ENCODE measurements at regions not wholly inside any gene's neighbourhood (a gene's known extent, or its start where the extent isn't known, plus 50 kb on each side); places are given as distances from the start of the nearest gene placed in this dataset.

DNA sequence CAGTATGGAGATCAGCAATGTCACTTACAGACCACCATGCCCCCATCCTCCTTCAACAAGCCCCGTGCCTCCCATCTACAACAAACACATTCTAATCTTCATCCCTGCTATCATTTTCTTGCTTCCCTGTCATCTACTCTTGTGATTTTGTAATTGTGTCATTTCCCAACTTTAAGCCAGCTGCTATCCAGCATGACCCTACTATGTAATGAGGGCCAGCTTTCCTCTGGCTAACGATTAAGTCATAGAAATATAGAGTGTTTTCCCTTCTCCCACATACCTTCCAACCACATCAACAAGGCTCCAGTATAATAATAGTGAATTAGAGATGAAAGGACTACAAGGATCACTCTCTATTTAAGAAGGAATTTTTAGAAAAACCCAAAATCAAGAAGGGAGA, 607.0 kb downstream of the TENT5A start:
- no peak overlapping the region for H3K4me3 ChIP-seq (ENCODE audit: low read depth, low read length)
- no peaks in the 10 kb centered on the region for H3K36me3 ChIP-seq (ENCODE audit: control insufficient read depth, insufficient read depth, low read length)
- TF ChIP-seq CTCF (IDR thresholded peaks at IDR 0.05; ENCODE audit: insufficient read depth, low read length, poor library complexity, severe bottlenecking) = no peak
- no peaks in the 10 kb centered on the region for H3K27me3 ChIP-seq (ENCODE audit: control insufficient read depth, insufficient read depth, low read length)
- no peak for DNase-seq (ENCODE audit: low read depth)

GRCh38 chr6:81144346-81144745, 608.1 kb downstream of the TENT5A start:
- DNase-seq (ENCODE audit: low read depth) = no peak
- H3K36me3 ChIP-seq (ENCODE audit: control insufficient read depth, insufficient read depth, low read length) = no peaks in the 10 kb centered on the region
- no peak for TF ChIP-seq CTCF (IDR thresholded peaks at IDR 0.05; ENCODE audit: insufficient read depth, low read length, poor library complexity, severe bottlenecking)
- no peaks in the 10 kb centered on the region for H3K27me3 ChIP-seq (ENCODE audit: control insufficient read depth, insufficient read depth, low read length)
- no peak overlapping the region for H3K4me3 ChIP-seq (ENCODE audit: low read depth, low read length)

DNA sequence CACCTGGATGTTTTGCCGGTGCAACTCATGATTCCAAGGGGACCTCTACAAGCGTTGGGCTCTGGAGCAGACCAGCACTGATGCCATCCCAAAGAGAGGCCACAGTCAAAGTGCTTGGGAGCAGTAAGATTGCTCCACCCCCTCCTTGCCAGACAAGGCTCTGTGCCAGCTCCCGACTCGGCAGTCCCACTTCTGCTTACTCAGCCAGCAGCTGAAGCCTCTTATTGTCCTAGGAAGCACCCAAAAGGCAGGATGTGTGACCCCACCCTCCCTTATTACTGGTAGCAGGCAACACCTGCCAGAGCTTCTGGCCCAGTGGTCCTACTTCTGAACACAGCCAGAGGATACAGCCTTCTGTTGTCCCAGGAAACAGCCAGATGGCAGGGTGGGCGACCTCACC, 614.2 kb downstream of the TENT5A start:
- Histone ChIP-seq H3K36me3 (ENCODE audit: control insufficient read depth, insufficient read depth, low read length) (no peaks in the 10 kb centered on the region), H3K27me3 (ENCODE audit: control insufficient read depth, insufficient read depth, low read length) (no peaks in the 10 kb centered on the region), H3K4me3 (ENCODE audit: low read depth, low read length) (no peak overlapping the region)
- TF ChIP-seq CTCF (IDR thresholded peaks at IDR 0.05; ENCODE audit: insufficient read depth, low read length, poor library complexity, severe bottlenecking) = no peak
- DNase-seq (ENCODE audit: low read depth) = no peak

DNA sequence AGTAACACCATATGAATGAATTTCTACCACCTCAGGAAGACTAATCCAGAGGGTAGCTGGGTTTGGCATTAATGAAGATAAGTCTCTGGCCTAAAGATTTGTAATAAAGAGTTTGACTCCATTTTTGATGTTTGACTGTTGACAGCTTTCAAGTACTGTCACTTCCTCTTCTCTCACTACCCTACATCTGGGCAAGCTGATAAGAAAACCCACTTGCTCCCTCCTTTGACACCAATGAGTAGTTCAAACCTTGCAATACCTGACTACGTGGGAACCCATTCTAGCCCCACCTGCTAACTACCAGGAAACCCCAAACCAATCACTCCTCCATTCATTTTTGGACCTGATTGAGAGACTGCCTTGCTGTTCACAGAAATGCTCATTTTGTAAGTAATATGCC, 621.5 kb downstream of the TENT5A start:
- H3K27me3 ChIP-seq (ENCODE audit: control insufficient read depth, insufficient read depth, low read length) = no peaks in the 10 kb centered on the region
- H3K4me3 ChIP-seq (ENCODE audit: low read depth, low read length) = no peak overlapping the region
- no peaks in the 10 kb centered on the region for H3K36me3 ChIP-seq (ENCODE audit: control insufficient read depth, insufficient read depth, low read length)
- no peak for TF ChIP-seq CTCF (IDR thresholded peaks at IDR 0.05; ENCODE audit: insufficient read depth, low read length, poor library complexity, severe bottlenecking)
- DNase-seq (ENCODE audit: low read depth) = no peak

DNA sequence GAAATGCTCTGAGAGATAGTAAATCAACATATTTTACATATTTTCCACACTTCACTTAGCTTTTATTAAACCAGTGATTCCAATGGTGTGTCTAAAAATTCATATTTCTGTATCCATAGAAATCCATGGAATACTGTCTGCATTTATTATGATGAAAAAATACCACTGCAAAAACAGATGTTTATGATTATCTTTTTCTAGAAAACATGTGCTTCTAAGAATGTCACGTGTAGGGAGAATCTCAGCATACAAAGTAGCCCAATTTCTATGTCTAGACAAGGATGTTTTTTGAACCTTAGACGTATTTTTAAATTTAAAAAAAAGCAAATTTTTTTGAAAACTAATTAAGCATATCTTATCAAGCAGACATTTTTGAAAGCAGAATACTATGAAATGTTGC, 622.4 kb downstream of the TENT5A start:
- Histone ChIP-seq H3K4me3 (ENCODE audit: low read depth, low read length) (no peak overlapping the region), H3K36me3 (ENCODE audit: control insufficient read depth, insufficient read depth, low read length) (no peaks in the 10 kb centered on the region), H3K27me3 (ENCODE audit: control insufficient read depth, insufficient read depth, low read length) (no peaks in the 10 kb centered on the region)
- DNase-seq (ENCODE audit: low read depth) = no peak
- no peak for TF ChIP-seq CTCF (IDR thresholded peaks at IDR 0.05; ENCODE audit: insufficient read depth, low read length, poor library complexity, severe bottlenecking)

- TF ChIP-seq CTCF (IDR thresholded peaks at IDR 0.05; ENCODE audit: insufficient read depth, low read length, poor library complexity, severe bottlenecking) = no peak
- Histone ChIP-seq H3K27me3 (ENCODE audit: control insufficient read depth, insufficient read depth, low read length) (no peaks in the 10 kb centered on the region), H3K4me3 (ENCODE audit: low read depth, low read length) (no peak overlapping the region), H3K36me3 (ENCODE audit: control insufficient read depth, insufficient read depth, low read length) (no peaks in the 10 kb centered on the region)
- no peak for DNase-seq (ENCODE audit: low read depth)
These were observed 623.8 kb downstream of the TENT5A start for GRCh38 chr6:81128671-81129070.
